ENCODE measurements at regions not wholly inside any gene's neighbourhood (a gene's known extent, or its start where the extent isn't known, plus 50 kb on each side); places are given as distances from the start of the nearest gene placed in this dataset.

DNA sequence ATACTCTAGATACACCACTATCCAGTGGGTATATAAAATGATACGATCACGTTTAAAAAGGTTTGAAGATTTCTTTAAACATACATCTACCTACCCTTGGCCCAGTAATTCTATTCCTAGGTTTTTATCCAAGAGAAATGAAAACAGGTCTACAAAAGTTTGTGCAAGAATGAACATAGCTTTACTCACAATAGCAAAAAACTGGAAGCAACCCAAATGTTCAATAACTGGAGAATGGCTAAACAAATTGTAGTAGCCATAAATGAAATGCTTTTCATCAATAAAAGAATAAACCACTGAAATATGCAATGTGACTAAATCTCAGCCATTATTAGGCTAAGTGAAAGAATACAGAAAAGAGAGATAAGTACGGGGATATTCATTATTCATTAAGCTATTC lies 438.9 kb downstream of the ARHGEF28 start:
- Histone ChIP-seq H3K4me2 (ENCODE audit: insufficient read depth in 1 of 2, low read depth in 2 of 2, low read length in 2 of 2) (no peak overlapping the region), H2BK12ac (ENCODE audit: low read depth, low read length) (no peak overlapping the region), H3K23ac (ENCODE audit: insufficient read length) (no peak overlapping the region), H4K8ac (ENCODE audit: extremely low read depth, insufficient read depth, low read length) (no peak overlapping the region), H3K9ac (replicated peaks in 1 of 4; ENCODE audit: extremely low read depth in 1 of 4, low read depth in 3 of 4, low read length in 3 of 4) (no peak overlapping the region), H3K4ac (replicated peaks; ENCODE audit: insufficient read length, low read depth, low read length) (no peak overlapping the region), H3K27me3 (replicated peaks in 1 of 4; ENCODE audit: control insufficient read depth in 3 of 4, extremely low read depth in 1 of 4, insufficient read depth in 3 of 4, low read length in 3 of 4) (no peaks in the 10 kb centered on the region), H3K79me1 (ENCODE audit: low read depth, low read length) (no peaks in the 10 kb centered on the region), H3K36me3 (ENCODE audit: control insufficient read depth in 2 of 4, insufficient read depth in 4 of 4, low read length in 3 of 4) (no peaks in the 10 kb centered on the region), H3K56ac (replicated peaks; ENCODE audit: insufficient read length, low read depth, low read length) (no peak overlapping the region), H2BK120ac (replicated peaks; ENCODE audit: low read depth, low read length) (no peak overlapping the region), H3K14ac (ENCODE audit: insufficient read length) (no peak overlapping the region), H2AK5ac (ENCODE audit: low read depth, low read length) (no peak overlapping the region), H3K9me3 (ENCODE audit: insufficient read depth in 2 of 2, low read depth in 1 of 2, low read length in 1 of 2) (no peaks in the 10 kb centered on the region), H3K4me3 (ENCODE audit: extremely low read depth in 1 of 4, insufficient read depth in 2 of 4, low read depth in 3 of 4, low read length in 4 of 4) (no peak overlapping the region), H2BK15ac (ENCODE audit: low read length) (no peak overlapping the region), H4K5ac (ENCODE audit: insufficient read length, low read depth, low read length) (no peak overlapping the region), H2BK20ac (ENCODE audit: low read length) (no peak overlapping the region), H3K23me2 (ENCODE audit: low read depth, low read length) (peaks cover 5% of the 10 kb centered on the region; the same call in 1 of the 2 replicates), H3K18ac (ENCODE audit: extremely low read depth, low read length) (no peak overlapping the region), H4K91ac (replicated peaks; ENCODE audit: insufficient read length, low read length) (no peak overlapping the region), H3K79me2 (ENCODE audit: control insufficient read depth in 1 of 2, insufficient read depth in 2 of 2, low read length in 2 of 2) (no peaks in the 10 kb centered on the region), H3K4me1 (replicated peaks in 1 of 4; ENCODE audit: control insufficient read depth in 3 of 4, insufficient read depth in 4 of 4, low read length in 3 of 4) (no peaks in the 10 kb centered on the region), H4K20me1 (replicated peaks in 1 of 2; ENCODE audit: control insufficient read depth in 1 of 2, insufficient read depth in 2 of 2, low read length in 2 of 2) (no peaks in the 10 kb centered on the region), H3K27ac (ENCODE audit: low read depth, low read length) (no peak overlapping the region), H2AFZ (ENCODE audit: low read length) (no peak overlapping the region), H2BK5ac (ENCODE audit: low read depth, low read length) (no peak overlapping the region)
- DNase-seq (ENCODE audit: low read depth in 1 of 2, low spot score in 2 of 2), result no peak
- POLR2A ChIA-PET (ENCODE audit: partially characterized antibody), result no interaction called here
- CTCF ChIA-PET (ENCODE audit: partially characterized antibody), result interaction anchor here (0.9 to 1.0 kb wide), 2 partner anchors 8 to 584 kb away, joined by 3 read pairs; no protein-coding TSS in a partner anchor
- WGBS, 2 experiments (ENCODE audit: extremely low coverage in 1 of 2, insufficient coverage in 1 of 2, insufficient read length in 1 of 2, insufficient replicate concordance in 2 of 2, low coverage in 1 of 2, low lambda C conversion rate in 2 of 2, missing lambda C conversion rate in 1 of 2), result 99% methylated on average over 3 of the region's 3 CpGs; no CpG with 5 or more reads in 1 of the 2 experiments
- FAIRE-seq, result no peak
- TF ChIP-seq BRCA1 (IDR thresholded peaks at IDR 0.05; ENCODE audit: low read depth, low read length), result no peak
- TF ChIP-seq, protein P1, sequence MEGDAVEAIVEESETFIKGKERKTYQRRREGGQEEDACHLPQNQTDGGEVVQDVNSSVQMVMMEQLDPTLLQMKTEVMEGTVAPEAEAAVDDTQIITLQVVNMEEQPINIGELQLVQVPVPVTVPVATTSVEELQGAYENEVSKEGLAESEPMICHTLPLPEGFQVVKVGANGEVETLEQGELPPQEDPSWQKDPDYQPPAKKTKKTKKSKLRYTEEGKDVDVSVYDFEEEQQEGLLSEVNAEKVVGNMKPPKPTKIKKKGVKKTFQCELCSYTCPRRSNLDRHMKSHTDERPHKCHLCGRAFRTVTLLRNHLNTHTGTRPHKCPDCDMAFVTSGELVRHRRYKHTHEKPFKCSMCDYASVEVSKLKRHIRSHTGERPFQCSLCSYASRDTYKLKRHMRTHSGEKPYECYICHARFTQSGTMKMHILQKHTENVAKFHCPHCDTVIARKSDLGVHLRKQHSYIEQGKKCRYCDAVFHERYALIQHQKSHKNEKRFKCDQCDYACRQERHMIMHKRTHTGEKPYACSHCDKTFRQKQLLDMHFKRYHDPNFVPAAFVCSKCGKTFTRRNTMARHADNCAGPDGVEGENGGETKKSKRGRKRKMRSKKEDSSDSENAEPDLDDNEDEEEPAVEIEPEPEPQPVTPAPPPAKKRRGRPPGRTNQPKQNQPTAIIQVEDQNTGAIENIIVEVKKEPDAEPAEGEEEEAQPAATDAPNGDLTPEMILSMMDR (IDR thresholded peaks at IDR 0.05; ENCODE audit: control extremely low read depth in 1 of 3, insufficient read depth in 1 of 3, low read depth in 1 of 3, low read length in 3 of 3), result no peak
- no peak for TF ChIP-seq TBP (IDR thresholded peaks at IDR 0.05; ENCODE audit: low read depth, low read length)
- TF ChIP-seq, protein P2, sequence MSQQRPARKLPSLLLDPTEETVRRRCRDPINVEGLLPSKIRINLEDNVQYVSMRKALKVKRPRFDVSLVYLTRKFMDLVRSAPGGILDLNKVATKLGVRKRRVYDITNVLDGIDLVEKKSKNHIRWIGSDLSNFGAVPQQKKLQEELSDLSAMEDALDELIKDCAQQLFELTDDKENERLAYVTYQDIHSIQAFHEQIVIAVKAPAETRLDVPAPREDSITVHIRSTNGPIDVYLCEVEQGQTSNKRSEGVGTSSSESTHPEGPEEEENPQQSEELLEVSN (IDR thresholded peaks at IDR 0.05), result no peak
- TF ChIP-seq CBX5 (IDR thresholded peaks at IDR 0.05; ENCODE audit: low read depth, low read length), result no peak
- TF ChIP-seq, protein P3, sequence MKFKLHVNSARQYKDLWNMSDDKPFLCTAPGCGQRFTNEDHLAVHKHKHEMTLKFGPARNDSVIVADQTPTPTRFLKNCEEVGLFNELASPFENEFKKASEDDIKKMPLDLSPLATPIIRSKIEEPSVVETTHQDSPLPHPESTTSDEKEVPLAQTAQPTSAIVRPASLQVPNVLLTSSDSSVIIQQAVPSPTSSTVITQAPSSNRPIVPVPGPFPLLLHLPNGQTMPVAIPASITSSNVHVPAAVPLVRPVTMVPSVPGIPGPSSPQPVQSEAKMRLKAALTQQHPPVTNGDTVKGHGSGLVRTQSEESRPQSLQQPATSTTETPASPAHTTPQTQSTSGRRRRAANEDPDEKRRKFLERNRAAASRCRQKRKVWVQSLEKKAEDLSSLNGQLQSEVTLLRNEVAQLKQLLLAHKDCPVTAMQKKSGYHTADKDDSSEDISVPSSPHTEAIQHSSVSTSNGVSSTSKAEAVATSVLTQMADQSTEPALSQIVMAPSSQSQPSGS (IDR thresholded peaks at IDR 0.05; ENCODE audit: low read length), result no peak
- TF ChIP-seq EP300 (IDR thresholded peaks at IDR 0.05; ENCODE audit: borderline replicate concordance in 1 of 2, low read depth in 2 of 2, low read length in 2 of 2), result no peak
- TF ChIP-seq RXRA (IDR thresholded peaks at IDR 0.05; ENCODE audit: insufficient read depth, low read depth, low read length), result no peak
- no peak for TF ChIP-seq TAF7 (optimal IDR thresholded peaks at IDR 0.05; ENCODE audit: borderline replicate concordance, low read depth, low read length)
